ENCODE measurements at regions not wholly inside any gene's neighbourhood (a gene's known extent, or its start where the extent isn't known, plus 50 kb on each side); places are given as distances from the start of the nearest gene placed in this dataset.

DNA sequence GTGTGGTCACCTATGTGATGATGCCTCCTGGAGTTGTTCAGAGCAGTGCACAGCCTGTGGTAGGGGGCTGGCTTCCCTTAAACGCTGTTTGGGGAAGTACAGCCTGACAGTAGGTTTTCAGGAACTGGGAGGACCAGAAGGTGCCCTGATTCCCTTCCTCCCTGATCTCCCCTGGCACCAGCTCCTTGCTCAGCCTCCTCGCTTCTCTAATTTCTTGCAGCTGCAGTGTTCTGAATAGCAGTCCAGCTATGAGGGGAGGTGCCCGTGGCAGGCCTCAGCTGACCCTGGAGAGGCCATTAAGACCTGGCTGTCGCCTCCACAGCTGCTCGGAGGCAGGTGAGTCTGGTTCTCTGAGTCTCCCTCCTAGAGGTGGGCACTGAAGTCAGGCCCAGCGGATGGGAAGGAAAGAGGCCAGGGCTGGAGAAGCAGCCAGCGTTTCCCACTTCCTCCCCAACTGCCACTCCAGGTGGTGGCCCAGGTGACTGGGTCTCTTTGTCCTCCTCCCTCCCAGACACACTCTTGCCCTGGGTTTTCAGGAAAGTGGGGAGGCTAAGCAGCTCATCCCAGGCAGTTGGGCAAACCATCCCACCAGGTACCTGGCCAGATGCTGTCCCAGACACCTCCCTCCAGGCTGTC lies 52.0 kb upstream of the RPL11 start:
- Histone ChIP-seq H3K4me3 (ENCODE audit: low read depth, low read length, poor library complexity, severe bottlenecking) (no peak overlapping the region), H3K4me1 (ENCODE audit: insufficient read depth, low read length, severe bottlenecking) (peaks cover 17% of the 10 kb centered on the region), H3K27me3 (ENCODE audit: insufficient read depth, low read length) (no peaks in the 10 kb centered on the region), H3K9ac (ENCODE audit: low read length) (no peak overlapping the region), H2AFZ (ENCODE audit: low read length) (no peak overlapping the region), H3K9me3 (ENCODE audit: low read length) (no peaks in the 10 kb centered on the region), H3F3A (ENCODE audit: insufficient read depth, low read length) (0 out of 2 replicates have a peak, but pooled peaks cover 6% of the 10 kb centered on the region), H3K4me2 (ENCODE audit: low read length) (no peak overlapping the region), H3K27ac (ENCODE audit: low read depth, low read length, poor library complexity, severe bottlenecking) (no peak overlapping the region), H3K9me2 (ENCODE audit: low read depth, low read length) (no peaks in the 10 kb centered on the region), H3K79me2 (ENCODE audit: insufficient read depth, low read length) (no peaks in the 10 kb centered on the region), H4K20me1 (ENCODE audit: insufficient read depth, low read length) (no peaks in the 10 kb centered on the region), H3K36me3 (ENCODE audit: insufficient read depth, low read length) (no peaks in the 10 kb centered on the region)
- TF ChIP-seq, protein P1, sequence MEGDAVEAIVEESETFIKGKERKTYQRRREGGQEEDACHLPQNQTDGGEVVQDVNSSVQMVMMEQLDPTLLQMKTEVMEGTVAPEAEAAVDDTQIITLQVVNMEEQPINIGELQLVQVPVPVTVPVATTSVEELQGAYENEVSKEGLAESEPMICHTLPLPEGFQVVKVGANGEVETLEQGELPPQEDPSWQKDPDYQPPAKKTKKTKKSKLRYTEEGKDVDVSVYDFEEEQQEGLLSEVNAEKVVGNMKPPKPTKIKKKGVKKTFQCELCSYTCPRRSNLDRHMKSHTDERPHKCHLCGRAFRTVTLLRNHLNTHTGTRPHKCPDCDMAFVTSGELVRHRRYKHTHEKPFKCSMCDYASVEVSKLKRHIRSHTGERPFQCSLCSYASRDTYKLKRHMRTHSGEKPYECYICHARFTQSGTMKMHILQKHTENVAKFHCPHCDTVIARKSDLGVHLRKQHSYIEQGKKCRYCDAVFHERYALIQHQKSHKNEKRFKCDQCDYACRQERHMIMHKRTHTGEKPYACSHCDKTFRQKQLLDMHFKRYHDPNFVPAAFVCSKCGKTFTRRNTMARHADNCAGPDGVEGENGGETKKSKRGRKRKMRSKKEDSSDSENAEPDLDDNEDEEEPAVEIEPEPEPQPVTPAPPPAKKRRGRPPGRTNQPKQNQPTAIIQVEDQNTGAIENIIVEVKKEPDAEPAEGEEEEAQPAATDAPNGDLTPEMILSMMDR (IDR thresholded peaks at IDR 0.05; ENCODE audit: low read length) = no peak
- no peak for TF ChIP-seq EZH2 (IDR thresholded peaks at IDR 0.05; ENCODE audit: borderline replicate concordance, low read length)

DNA sequence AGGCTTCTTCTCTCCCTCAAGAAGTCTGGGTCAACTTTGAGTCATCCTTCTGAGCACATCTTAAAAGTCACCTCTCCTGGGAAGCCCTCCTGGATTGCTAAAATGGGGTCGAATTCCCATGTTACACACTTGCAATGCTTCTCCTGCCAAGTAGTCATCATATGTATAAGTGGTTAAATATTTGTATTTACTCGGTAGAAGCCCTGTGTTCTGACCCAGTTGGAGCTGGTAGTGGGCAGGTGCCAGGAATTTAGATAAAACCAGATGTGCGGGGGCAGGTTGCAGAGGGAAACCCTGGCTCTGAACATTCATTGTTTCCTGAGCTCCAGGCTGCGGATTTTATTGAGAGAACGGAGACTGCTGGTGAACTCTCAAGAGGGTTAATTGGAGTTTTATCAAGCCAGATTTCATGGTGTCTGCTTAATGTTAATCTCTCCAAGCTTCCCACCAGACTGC lies 52.8 kb upstream of the RPL11 start:
- TF ChIP-seq, protein P1 (IDR thresholded peaks at IDR 0.05; ENCODE audit: low read length) = no peak
- TF ChIP-seq EZH2 (IDR thresholded peaks at IDR 0.05; ENCODE audit: borderline replicate concordance, low read length) = no peak
- H3K27me3 ChIP-seq (ENCODE audit: insufficient read depth, low read length) = no peaks in the 10 kb centered on the region
- H3K9ac ChIP-seq (ENCODE audit: low read length) = no peak overlapping the region
- H3K27ac ChIP-seq (ENCODE audit: low read depth, low read length, poor library complexity, severe bottlenecking) = no peak overlapping the region
- no peaks in the 10 kb centered on the region for H3K79me2 ChIP-seq (ENCODE audit: insufficient read depth, low read length)
- no peak overlapping the region for H3K4me2 ChIP-seq (ENCODE audit: low read length)
- H3K36me3 ChIP-seq (ENCODE audit: insufficient read depth, low read length) = no peaks in the 10 kb centered on the region
- H3K4me1 ChIP-seq (ENCODE audit: insufficient read depth, low read length, severe bottlenecking) = peaks cover 22% of the 10 kb centered on the region
- H3F3A ChIP-seq (ENCODE audit: insufficient read depth, low read length) = 0 out of 2 replicates have a peak, but pooled peaks cover 6% of the 10 kb centered on the region
- no peaks in the 10 kb centered on the region for H4K20me1 ChIP-seq (ENCODE audit: insufficient read depth, low read length)
- no peaks in the 10 kb centered on the region for H3K9me3 ChIP-seq (ENCODE audit: low read length)
- H2AFZ ChIP-seq (ENCODE audit: low read length) = no peak overlapping the region
- no peak overlapping the region for H3K4me3 ChIP-seq (ENCODE audit: low read depth, low read length, poor library complexity, severe bottlenecking)
- H3K9me2 ChIP-seq (ENCODE audit: low read depth, low read length) = no peaks in the 10 kb centered on the region

DNA sequence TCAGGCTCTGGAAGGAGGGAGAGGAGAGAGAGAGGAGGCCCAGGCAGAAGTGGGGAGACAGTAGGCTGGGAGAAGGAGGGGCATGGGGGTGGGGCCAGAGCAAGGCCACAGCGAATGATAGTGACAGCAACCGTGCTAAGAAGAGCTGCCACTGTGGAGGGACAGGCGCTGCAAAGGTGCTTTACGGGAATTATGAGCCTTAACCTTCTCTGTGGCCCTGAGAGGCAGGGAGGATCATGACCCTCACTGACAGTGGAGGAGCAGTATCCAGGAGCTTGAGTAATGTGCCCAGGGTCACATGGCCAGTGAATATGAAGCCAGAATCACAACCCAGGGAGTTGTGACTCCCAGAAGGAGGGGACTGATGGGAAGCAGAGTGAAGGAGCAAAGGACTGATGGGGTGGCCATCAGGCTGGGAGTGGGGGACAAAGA lies 53.4 kb upstream of the RPL11 start:
- Histone ChIP-seq H3K9me3 (ENCODE audit: low read length) (no peaks in the 10 kb centered on the region), H3K79me2 (ENCODE audit: insufficient read depth, low read length) (no peaks in the 10 kb centered on the region), H3K4me3 (ENCODE audit: low read depth, low read length, poor library complexity, severe bottlenecking) (no peak overlapping the region), H3F3A (ENCODE audit: insufficient read depth, low read length) (0 out of 2 replicates have a peak, but pooled peaks cover 6% of the 10 kb centered on the region), H3K27me3 (ENCODE audit: insufficient read depth, low read length) (no peaks in the 10 kb centered on the region), H3K36me3 (ENCODE audit: insufficient read depth, low read length) (no peaks in the 10 kb centered on the region), H3K4me2 (ENCODE audit: low read length) (no peak overlapping the region), H2AFZ (ENCODE audit: low read length) (no peak overlapping the region), H3K27ac (ENCODE audit: low read depth, low read length, poor library complexity, severe bottlenecking) (no peak overlapping the region), H3K9me2 (ENCODE audit: low read depth, low read length) (no peaks in the 10 kb centered on the region), H3K9ac (ENCODE audit: low read length) (no peak overlapping the region), H3K4me1 (ENCODE audit: insufficient read depth, low read length, severe bottlenecking) (peaks cover 27% of the 10 kb centered on the region), H4K20me1 (ENCODE audit: insufficient read depth, low read length) (no peaks in the 10 kb centered on the region)
- TF ChIP-seq, protein P1 (IDR thresholded peaks at IDR 0.05; ENCODE audit: low read length) = no peak

Measured in OCI-LY1 (cell line).